Activated T-cell treated with anti-CD3 and anti-CD28 coated beads for 4 hours (primary cell): ENCODE measurements at regions not wholly inside any gene's neighbourhood (a gene's known extent, or its start where the extent isn't known, plus 50 kb on each side); places are given as distances from the start of the nearest gene placed in this dataset.
"Not testable (repeated sequence)": the region's sequence is repeated elsewhere in the genome, so short reads cannot be mapped to it uniquely, and the experiment has no call there.

Experiments used
- DNase-seq: peaks from one replicate; pipeline ENCODE4 v3.0.0-alpha.2; 2020

- no peak for DNase-seq
Measured at GRCh38 chr16:26598998-26599784, 467.5 kb upstream of the C16orf82 start.

- no peak for DNase-seq
Measured at GRCh38 chr16:26599785-26600104, 467.0 kb upstream of the C16orf82 start.

- no peak for DNase-seq
Measured at GRCh38 chr16:26601335-26601734, 465.4 kb upstream of the C16orf82 start.

GRCh38 chr16:26605626-26606271 lies 461.0 kb upstream of the C16orf82 start:
- DNase-seq = no peak

- no peak for DNase-seq
Measured at GRCh38 chr16:26606381-26607150, 460.2 kb upstream of the C16orf82 start.

- no peak for DNase-seq
Measured at GRCh38 chr16:26614237-26614841, 452.4 kb upstream of the C16orf82 start.

GRCh38 chr16:26623442-26623841 lies 443.3 kb upstream of the C16orf82 start:
- DNase-seq = no peak

- DNase-seq = no peak
Measured at GRCh38 chr16:26627958-26628357, 438.8 kb upstream of the C16orf82 start.

GRCh38 chr16:26631365-26631764 lies 435.4 kb upstream of the C16orf82 start:
- DNase-seq = not testable (repeated sequence)

GRCh38 chr16:26642047-26642664 lies 424.6 kb upstream of the C16orf82 start:
- no peak for DNase-seq

GRCh38 chr16:26643519-26643918 lies 423.2 kb upstream of the C16orf82 start:
- no peak for DNase-seq

- DNase-seq = no peak
Measured at GRCh38 chr16:26644912-26645543, 421.7 kb upstream of the C16orf82 start.

GRCh38 chr16:26645614-26646013 lies 421.1 kb upstream of the C16orf82 start:
- peak; percentile 35 for DNase-seq

- no peak for DNase-seq
Measured at GRCh38 chr16:26647870-26648269, 418.9 kb upstream of the C16orf82 start.

- DNase-seq = no peak
Measured at GRCh38 chr16:26648851-26649250, 417.9 kb upstream of the C16orf82 start.

GRCh38 chr16:26649381-26650045 lies 417.2 kb upstream of the C16orf82 start:
- no peak for DNase-seq

GRCh38 chr16:26651464-26651863 lies 415.3 kb upstream of the C16orf82 start:
- DNase-seq = no peak

GRCh38 chr16:26651884-26652283 lies 414.8 kb upstream of the C16orf82 start:
- no peak for DNase-seq

- no peak for DNase-seq
Measured at GRCh38 chr16:26658486-26658885, 408.2 kb upstream of the C16orf82 start.

- DNase-seq = no peak
Measured at GRCh38 chr16:26658915-26659314, 407.8 kb upstream of the C16orf82 start.

- no peak for DNase-seq
Measured at GRCh38 chr16:26664086-26664485, 402.6 kb upstream of the C16orf82 start.
